SK-N-MC (cell line): ENCODE measurements at regions not wholly inside any gene's neighbourhood (a gene's known extent, or its start where the extent isn't known, plus 50 kb on each side); places are given as distances from the start of the nearest gene placed in this dataset.

Experiments used
- DNase-seq: peaks from one replicate; pipeline ENCODE4 v3.0.0-alpha.2; 2011; ENCODE audit warnings: low read depth, low spot score
- H3K27ac ChIP-seq: fragments of 200-600 bp; sonication (generic); 2 replicates; pipeline ENCODE4 v1.5.1; 2016; ENCODE audit warnings: mixed run types
- H3K36me3 ChIP-seq: fragments of 200-600 bp; sonication (generic); 2 replicates; pipeline ENCODE4 v1.6.1; 2017; ENCODE audit warnings: antibody characterized with exemption, low read length, mixed read lengths; ENCODE audit not compliant: insufficient read depth
- H3K4me3 ChIP-seq: fragments of 200-600 bp; sonication (generic); 2 replicates; pipeline ENCODE4 v1.5.1; 2016
- H3K9ac ChIP-seq: fragments of 200-600 bp; sonication (generic); 2 replicates; pipeline ENCODE4 v1.8.0; 2017; ENCODE audit warnings: mixed run types, mixed read lengths; ENCODE audit not compliant: insufficient read length
- H3K9me3 ChIP-seq: fragments of 200-600 bp; sonication (generic); 2 replicates; pipeline ENCODE4 v1.6.1; 2017; ENCODE audit warnings: low read depth, mild to moderate bottlenecking, antibody characterized with exemption, low read length, moderate library complexity, mixed read lengths
- EZH2 ChIP-seq: fragments of 200-600 bp; sonication (generic); IDR thresholded peaks from one replicate; pipeline ENCODE4 v1.6.1; 2017; ENCODE audit warnings: antibody characterized with exemption
- FOXP2 ChIP-seq: optimal IDR thresholded peaks from 2 replicates; pipeline ENCODE3; 2011; ENCODE audit warnings: mild to moderate bottlenecking, moderate library complexity; ENCODE audit not compliant: insufficient read depth; ENCODE audit errors: extremely low read length, control extremely low read depth
- POLR2AphosphoS5 ChIP-seq: IDR thresholded peaks from 2 replicates; pipeline ENCODE4 v1.6.1; 2012; ENCODE audit warnings: mild to moderate bottlenecking, low read depth, low read length, borderline replicate concordance

- Histone ChIP-seq H3K27ac (no peak overlapping the region), H3K9ac (no peak overlapping the region), H3K4me3 (no peak overlapping the region), H3K36me3 (no peaks in the 10 kb centered on the region), H3K9me3 (no peaks in the 10 kb centered on the region)
- no peak for TF ChIP-seq FOXP2
- no peak for TF ChIP-seq POLR2AphosphoS5
- no peak for TF ChIP-seq EZH2
- no peak for DNase-seq
Observed at GRCh38 chr18:75529394-75529793, 101.9 kb upstream of the SMIM21 start.

GRCh38 chr18:75527848-75528685 is 100.6 kb upstream of the SMIM21 start:
- no peak for TF ChIP-seq POLR2AphosphoS5
- no peak for TF ChIP-seq EZH2
- TF ChIP-seq FOXP2: no peak
- no peak overlapping the region for H3K4me3 ChIP-seq
- no peak for DNase-seq
- H3K9ac ChIP-seq: no peak overlapping the region
- no peaks in the 10 kb centered on the region for H3K36me3 ChIP-seq
- H3K27ac ChIP-seq: no peak overlapping the region
- no peaks in the 10 kb centered on the region for H3K9me3 ChIP-seq

- H3K4me3 ChIP-seq: no peak overlapping the region
- H3K27ac ChIP-seq: no peak overlapping the region
- TF ChIP-seq POLR2AphosphoS5: no peak
- no peak for TF ChIP-seq FOXP2
- TF ChIP-seq EZH2: no peak
- H3K36me3 ChIP-seq: no peaks in the 10 kb centered on the region
- no peaks in the 10 kb centered on the region for H3K9me3 ChIP-seq
- no peak overlapping the region for H3K9ac ChIP-seq
- DNase-seq: no peak
Observed at GRCh38 chr18:75526038-75526437, 98.5 kb upstream of the SMIM21 start.

- TF ChIP-seq FOXP2: no peak
- no peak for TF ChIP-seq POLR2AphosphoS5
- no peak for TF ChIP-seq EZH2
- H3K36me3 ChIP-seq: no peaks in the 10 kb centered on the region
- H3K27ac ChIP-seq: no peak overlapping the region
- no peak for DNase-seq
- H3K9me3 ChIP-seq: no peaks in the 10 kb centered on the region
- H3K4me3 ChIP-seq: no peak overlapping the region
- H3K9ac ChIP-seq: no peak overlapping the region
Observed at GRCh38 chr18:75525331-75525730, 97.8 kb upstream of the SMIM21 start.

- no peak for DNase-seq
- Histone ChIP-seq H3K36me3 (no peaks in the 10 kb centered on the region), H3K9ac (no peak overlapping the region), H3K4me3 (no peak overlapping the region), H3K27ac (no peak overlapping the region), H3K9me3 (no peaks in the 10 kb centered on the region)
- TF ChIP-seq FOXP2: no peak
- no peak for TF ChIP-seq POLR2AphosphoS5
- no peak for TF ChIP-seq EZH2
Observed at GRCh38 chr18:75524841-75525240, 97.3 kb upstream of the SMIM21 start.

GRCh38 chr18:75524181-75524580 is 96.7 kb upstream of the SMIM21 start:
- Histone ChIP-seq H3K27ac (no peak overlapping the region), H3K9me3 (no peaks in the 10 kb centered on the region), H3K36me3 (no peaks in the 10 kb centered on the region), H3K4me3 (no peak overlapping the region), H3K9ac (no peak overlapping the region)
- no peak for TF ChIP-seq POLR2AphosphoS5
- TF ChIP-seq FOXP2: no peak
- no peak for TF ChIP-seq EZH2
- no peak for DNase-seq

GRCh38 chr18:75521816-75522215 is 94.3 kb upstream of the SMIM21 start:
- H3K36me3 ChIP-seq: no peaks in the 10 kb centered on the region
- H3K9ac ChIP-seq: no peak overlapping the region
- no peak overlapping the region for H3K4me3 ChIP-seq
- no peak for TF ChIP-seq EZH2
- TF ChIP-seq FOXP2: no peak
- TF ChIP-seq POLR2AphosphoS5: no peak
- no peaks in the 10 kb centered on the region for H3K9me3 ChIP-seq
- no peak overlapping the region for H3K27ac ChIP-seq
- DNase-seq: no peak

- no peak overlapping the region for H3K4me3 ChIP-seq
- no peak overlapping the region for H3K27ac ChIP-seq
- no peaks in the 10 kb centered on the region for H3K36me3 ChIP-seq
- TF ChIP-seq POLR2AphosphoS5: no peak
- TF ChIP-seq EZH2: no peak
- no peak for TF ChIP-seq FOXP2
- no peak for DNase-seq
- no peak overlapping the region for H3K9ac ChIP-seq
- no peaks in the 10 kb centered on the region for H3K9me3 ChIP-seq
Observed at GRCh38 chr18:75518007-75518406, 90.5 kb upstream of the SMIM21 start.
